ENCODE measurements at regions not wholly inside any gene's neighbourhood (a gene's known extent, or its start where the extent isn't known, plus 50 kb on each side); places are given as distances from the start of the nearest gene placed in this dataset.

- Histone ChIP-seq H3K27ac (ENCODE audit: low read depth in 1 of 2, low read length in 1 of 2) (no peak overlapping the region), H3K4me1 (ENCODE audit: control insufficient read depth in 2 of 2, insufficient read depth in 2 of 2, low read length in 2 of 2) (no peaks in the 10 kb centered on the region), H3K36me3 (ENCODE audit: control insufficient read depth in 2 of 2, insufficient read depth in 2 of 2, low read length in 1 of 2) (no peaks in the 10 kb centered on the region), H3K27me3 (ENCODE audit: control insufficient read depth in 2 of 2, insufficient read depth in 1 of 2, low read length in 1 of 2) (no peaks in the 10 kb centered on the region), H3K4me3 (ENCODE audit: low read length in 2 of 2) (no peak overlapping the region), H3K9me3 (ENCODE audit: control insufficient read depth in 2 of 2, insufficient read depth in 1 of 2, low read length in 1 of 2) (no peaks in the 10 kb centered on the region)
- WGBS: 98% methylated on average over 1 of the region's 1 CpG
- no peak for DNase-seq (ENCODE audit: low read depth in 6 of 9, low spot score in 9 of 9)
Observed at GRCh38 chr6:100322886-100323285, 141.8 kb downstream of the SIM1 start.

DNA sequence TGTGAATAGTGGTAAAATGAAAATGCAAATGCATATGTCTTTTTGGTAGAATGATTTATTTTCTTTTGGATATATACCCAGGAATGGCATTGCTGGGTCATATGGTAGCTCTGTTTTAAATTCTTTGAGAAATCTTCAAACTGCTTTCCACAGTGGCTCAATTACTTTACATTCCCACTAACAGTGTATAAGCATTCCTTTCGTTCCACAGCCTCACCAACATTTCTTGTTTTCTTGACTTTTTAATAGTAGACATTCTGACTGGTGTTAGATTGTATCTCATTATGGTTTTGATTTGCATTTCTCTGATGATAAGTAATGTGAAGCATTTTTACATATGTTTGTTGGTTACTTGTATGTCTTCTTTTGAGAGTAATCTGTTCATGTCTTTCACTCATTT, 144.0 kb downstream of the SIM1 start:
- Histone ChIP-seq H3K4me1 (ENCODE audit: control insufficient read depth in 2 of 2, insufficient read depth in 2 of 2, low read length in 2 of 2) (no peaks in the 10 kb centered on the region), H3K9me3 (ENCODE audit: control insufficient read depth in 2 of 2, insufficient read depth in 1 of 2, low read length in 1 of 2) (no peaks in the 10 kb centered on the region), H3K27me3 (ENCODE audit: control insufficient read depth in 2 of 2, insufficient read depth in 1 of 2, low read length in 1 of 2) (no peaks in the 10 kb centered on the region), H3K36me3 (ENCODE audit: control insufficient read depth in 2 of 2, insufficient read depth in 2 of 2, low read length in 1 of 2) (no peaks in the 10 kb centered on the region), H3K27ac (ENCODE audit: low read depth in 1 of 2, low read length in 1 of 2) (no peak overlapping the region), H3K4me3 (ENCODE audit: low read length in 2 of 2) (no peak overlapping the region)
- DNase-seq (ENCODE audit: low read depth in 6 of 9, low spot score in 9 of 9): no peak
- WGBS: 84% methylated on average over 1 of the region's 1 CpG

- no peaks in the 10 kb centered on the region for H3K9me3 ChIP-seq (ENCODE audit: control insufficient read depth in 2 of 2, insufficient read depth in 1 of 2, low read length in 1 of 2)
- H3K27ac ChIP-seq (ENCODE audit: low read depth in 1 of 2, low read length in 1 of 2): no peak overlapping the region
- H3K4me3 ChIP-seq (ENCODE audit: low read length in 2 of 2): no peak overlapping the region
- H3K36me3 ChIP-seq (ENCODE audit: control insufficient read depth in 2 of 2, insufficient read depth in 2 of 2, low read length in 1 of 2): no peaks in the 10 kb centered on the region
- no peaks in the 10 kb centered on the region for H3K27me3 ChIP-seq (ENCODE audit: control insufficient read depth in 2 of 2, insufficient read depth in 1 of 2, low read length in 1 of 2)
- no peaks in the 10 kb centered on the region for H3K4me1 ChIP-seq (ENCODE audit: control insufficient read depth in 2 of 2, insufficient read depth in 2 of 2, low read length in 2 of 2)
- 38% methylated on average over 1 of the region's 1 CpG for WGBS
- DNase-seq (ENCODE audit: low read depth in 6 of 9, low spot score in 9 of 9): no peak
Observed at GRCh38 chr6:100317031-100317430, 147.7 kb downstream of the SIM1 start.

DNA sequence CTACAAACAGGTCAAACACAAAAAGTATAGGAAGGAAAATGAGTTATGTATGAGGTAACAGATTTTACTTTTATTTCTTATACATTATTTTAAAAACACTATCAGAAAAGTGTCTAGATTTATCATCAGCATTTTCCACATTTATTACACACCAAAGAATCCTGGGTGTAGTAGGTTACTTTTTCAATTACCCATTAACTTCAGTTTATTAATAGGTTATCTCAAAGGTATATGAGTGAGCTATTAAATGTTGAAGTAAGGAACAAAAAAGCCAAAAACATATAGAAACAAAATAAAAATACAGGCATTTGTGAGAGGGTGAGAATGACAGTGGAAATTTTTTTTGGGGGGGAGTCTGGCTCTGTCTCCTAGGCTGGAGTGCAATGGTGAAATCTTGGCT, 150.5 kb downstream of the SIM1 start:
- H3K4me3 ChIP-seq (ENCODE audit: low read length in 2 of 2): no peak overlapping the region
- H3K4me1 ChIP-seq (ENCODE audit: control insufficient read depth in 2 of 2, insufficient read depth in 2 of 2, low read length in 2 of 2): no peaks in the 10 kb centered on the region
- no peaks in the 10 kb centered on the region for H3K9me3 ChIP-seq (ENCODE audit: control insufficient read depth in 2 of 2, insufficient read depth in 1 of 2, low read length in 1 of 2)
- no peak for DNase-seq (ENCODE audit: low read depth in 6 of 9, low spot score in 9 of 9)
- H3K27me3 ChIP-seq (ENCODE audit: control insufficient read depth in 2 of 2, insufficient read depth in 1 of 2, low read length in 1 of 2): no peaks in the 10 kb centered on the region
- H3K27ac ChIP-seq (ENCODE audit: low read depth in 1 of 2, low read length in 1 of 2): no peak overlapping the region
- H3K36me3 ChIP-seq (ENCODE audit: control insufficient read depth in 2 of 2, insufficient read depth in 2 of 2, low read length in 1 of 2): no peaks in the 10 kb centered on the region

DNA sequence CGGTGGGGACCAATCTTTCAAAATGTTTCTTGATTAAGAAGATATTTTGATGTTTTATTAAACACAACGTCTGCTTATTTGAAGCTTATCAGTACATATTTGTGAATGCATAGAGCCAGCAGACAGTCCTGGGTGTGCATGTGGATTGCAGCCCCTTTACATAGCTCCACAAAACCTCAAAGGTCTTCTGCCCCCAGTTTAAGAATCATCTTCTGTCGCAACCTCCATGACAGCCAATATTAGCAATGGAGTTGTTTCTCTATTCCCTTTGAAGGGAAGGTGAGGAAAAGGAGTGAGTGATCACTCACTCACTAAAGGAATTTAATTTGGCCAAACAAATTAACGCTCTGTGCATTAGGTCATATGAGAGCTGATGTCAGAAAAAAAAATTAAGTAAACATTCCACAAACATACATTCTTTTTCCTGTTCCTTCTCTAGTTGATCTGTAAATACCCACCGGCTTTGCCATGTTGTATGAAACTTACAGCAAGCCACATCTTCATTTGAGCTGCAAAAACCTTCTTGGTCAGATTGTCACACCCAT, 152.9 kb downstream of the SIM1 start:
- no peak for DNase-seq (ENCODE audit: low read depth in 6 of 9, low spot score in 9 of 9)
- H3K9me3 ChIP-seq (ENCODE audit: control insufficient read depth in 2 of 2, insufficient read depth in 1 of 2, low read length in 1 of 2): no peaks in the 10 kb centered on the region
- no peaks in the 10 kb centered on the region for H3K36me3 ChIP-seq (ENCODE audit: control insufficient read depth in 2 of 2, insufficient read depth in 2 of 2, low read length in 1 of 2)
- H3K27ac ChIP-seq (ENCODE audit: low read depth in 1 of 2, low read length in 1 of 2): no peak overlapping the region
- no peaks in the 10 kb centered on the region for H3K4me1 ChIP-seq (ENCODE audit: control insufficient read depth in 2 of 2, insufficient read depth in 2 of 2, low read length in 2 of 2)
- 95% methylated on average over 5 of the region's 5 CpGs for WGBS
- H3K4me3 ChIP-seq (ENCODE audit: low read length in 2 of 2): no peak overlapping the region
- no peaks in the 10 kb centered on the region for H3K27me3 ChIP-seq (ENCODE audit: control insufficient read depth in 2 of 2, insufficient read depth in 1 of 2, low read length in 1 of 2)

GRCh38 chr6:100309174-100309573, 155.5 kb downstream of the SIM1 start:
- Histone ChIP-seq H3K27me3 (ENCODE audit: control insufficient read depth in 2 of 2, insufficient read depth in 1 of 2, low read length in 1 of 2) (no peaks in the 10 kb centered on the region), H3K4me1 (ENCODE audit: control insufficient read depth in 2 of 2, insufficient read depth in 2 of 2, low read length in 2 of 2) (no peaks in the 10 kb centered on the region), H3K27ac (ENCODE audit: low read depth in 1 of 2, low read length in 1 of 2) (no peak overlapping the region), H3K9me3 (ENCODE audit: control insufficient read depth in 2 of 2, insufficient read depth in 1 of 2, low read length in 1 of 2) (no peaks in the 10 kb centered on the region), H3K36me3 (ENCODE audit: control insufficient read depth in 2 of 2, insufficient read depth in 2 of 2, low read length in 1 of 2) (no peaks in the 10 kb centered on the region), H3K4me3 (ENCODE audit: low read length in 2 of 2) (no peak overlapping the region)
- DNase-seq (ENCODE audit: low read depth in 6 of 9, low spot score in 9 of 9): no peak
- 92% methylated on average over 3 of the region's 3 CpGs for WGBS

DNA sequence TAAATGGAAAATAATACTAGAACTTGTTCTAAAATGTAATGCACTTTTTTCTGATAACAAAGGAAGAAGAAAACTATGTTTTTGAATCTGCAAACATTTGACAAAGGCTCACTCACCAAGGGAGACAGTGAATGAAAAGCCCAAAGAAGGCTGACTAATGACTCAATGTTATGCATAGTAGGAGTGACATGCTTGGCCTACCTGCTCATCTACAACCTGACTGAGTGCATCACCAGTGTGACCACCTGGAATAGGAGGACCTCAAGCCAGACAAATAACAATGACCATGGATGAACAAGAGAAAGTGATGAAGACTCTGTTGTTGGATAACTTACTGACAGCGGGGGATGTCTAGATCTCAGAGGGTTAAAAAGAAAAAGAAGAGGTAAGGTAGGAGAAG, 157.2 kb downstream of the SIM1 start:
- Histone ChIP-seq H3K4me3 (ENCODE audit: low read length in 2 of 2) (no peak overlapping the region), H3K36me3 (ENCODE audit: control insufficient read depth in 2 of 2, insufficient read depth in 2 of 2, low read length in 1 of 2) (no peaks in the 10 kb centered on the region), H3K27ac (ENCODE audit: low read depth in 1 of 2, low read length in 1 of 2) (no peak overlapping the region), H3K27me3 (ENCODE audit: control insufficient read depth in 2 of 2, insufficient read depth in 1 of 2, low read length in 1 of 2) (no peaks in the 10 kb centered on the region), H3K4me1 (ENCODE audit: control insufficient read depth in 2 of 2, insufficient read depth in 2 of 2, low read length in 2 of 2) (no peaks in the 10 kb centered on the region), H3K9me3 (ENCODE audit: control insufficient read depth in 2 of 2, insufficient read depth in 1 of 2, low read length in 1 of 2) (no peaks in the 10 kb centered on the region)
- WGBS: 88% methylated on average over 1 of the region's 1 CpG
- no peak for DNase-seq (ENCODE audit: low read depth in 6 of 9, low spot score in 9 of 9)

GRCh38 chr6:100305209-100305869, 159.4 kb downstream of the SIM1 start:
- Histone ChIP-seq H3K4me3 (ENCODE audit: low read length in 2 of 2) (no peak overlapping the region), H3K27ac (ENCODE audit: low read depth in 1 of 2, low read length in 1 of 2) (no peak overlapping the region), H3K9me3 (ENCODE audit: control insufficient read depth in 2 of 2, insufficient read depth in 1 of 2, low read length in 1 of 2) (no peaks in the 10 kb centered on the region), H3K4me1 (ENCODE audit: control insufficient read depth in 2 of 2, insufficient read depth in 2 of 2, low read length in 2 of 2) (no peaks in the 10 kb centered on the region), H3K36me3 (ENCODE audit: control insufficient read depth in 2 of 2, insufficient read depth in 2 of 2, low read length in 1 of 2) (no peaks in the 10 kb centered on the region), H3K27me3 (ENCODE audit: control insufficient read depth in 2 of 2, insufficient read depth in 1 of 2, low read length in 1 of 2) (no peaks in the 10 kb centered on the region)
- 83% methylated on average over 2 of the region's 2 CpGs for WGBS
- DNase-seq (ENCODE audit: low read depth in 6 of 9, low spot score in 9 of 9): no peak

GRCh38 chr6:100304575-100304974, 160.1 kb downstream of the SIM1 start:
- Histone ChIP-seq H3K27me3 (ENCODE audit: control insufficient read depth in 2 of 2, insufficient read depth in 1 of 2, low read length in 1 of 2) (no peaks in the 10 kb centered on the region), H3K36me3 (ENCODE audit: control insufficient read depth in 2 of 2, insufficient read depth in 2 of 2, low read length in 1 of 2) (no peaks in the 10 kb centered on the region), H3K4me3 (ENCODE audit: low read length in 2 of 2) (no peak overlapping the region), H3K4me1 (ENCODE audit: control insufficient read depth in 2 of 2, insufficient read depth in 2 of 2, low read length in 2 of 2) (no peaks in the 10 kb centered on the region), H3K27ac (ENCODE audit: low read depth in 1 of 2, low read length in 1 of 2) (no peak overlapping the region), H3K9me3 (ENCODE audit: control insufficient read depth in 2 of 2, insufficient read depth in 1 of 2, low read length in 1 of 2) (no peaks in the 10 kb centered on the region)
- WGBS: 16% methylated on average over 1 of the region's 1 CpG
- no peak for DNase-seq (ENCODE audit: low read depth in 6 of 9, low spot score in 9 of 9)

Measured in thymus (tissue), 11 donors.